Activated naive CD4-positive, alpha-beta T cell treated with anti-CD3 and anti-CD28 coated beads, Interleukin-2, amount 50 U/mL, for 72 hours (primary cell): ENCODE measurements at regions not wholly inside any gene's neighbourhood (a gene's known extent, or its start where the extent isn't known, plus 50 kb on each side); places are given as distances from the start of the nearest gene placed in this dataset.
"Not testable (repeated sequence)": the region's sequence is repeated elsewhere in the genome, so short reads cannot be mapped to it uniquely, and the experiment has no call there.

ENCODE experiments used
- ATAC-seq, 2 donors: fragments of 150-1000 bp; cut with Tn5 transposase; 2 replicates each; pipeline ENCODE4 v1.10.0; 2021; ENCODE audit warnings: mild to moderate bottlenecking in 2 of 2, moderate library complexity in 2 of 2
- DNase-seq, 2 donors: peaks; one replicate each; pipeline ENCODE4 v3.0.0; 2021 to 2022; ENCODE audit warnings: low spot score in 2 of 2
- H3K27ac Mint-ChIP-seq, 2 donors: one replicate each; pipeline ENCODE4 v1.8.0; 2022; ENCODE audit warnings: mild to moderate bottlenecking in 2 of 2, mixed read lengths in 2 of 2
- H3K36me3 Mint-ChIP-seq, 2 donors: one replicate each; pipeline ENCODE4 v1.8.0; 2022; ENCODE audit warnings: mixed read lengths in 2 of 2
- H3K9me3 Mint-ChIP-seq, 2 donors: one replicate each; pipeline ENCODE4 v1.8.0; 2022; ENCODE audit warnings: mixed read lengths in 2 of 2

DNA sequence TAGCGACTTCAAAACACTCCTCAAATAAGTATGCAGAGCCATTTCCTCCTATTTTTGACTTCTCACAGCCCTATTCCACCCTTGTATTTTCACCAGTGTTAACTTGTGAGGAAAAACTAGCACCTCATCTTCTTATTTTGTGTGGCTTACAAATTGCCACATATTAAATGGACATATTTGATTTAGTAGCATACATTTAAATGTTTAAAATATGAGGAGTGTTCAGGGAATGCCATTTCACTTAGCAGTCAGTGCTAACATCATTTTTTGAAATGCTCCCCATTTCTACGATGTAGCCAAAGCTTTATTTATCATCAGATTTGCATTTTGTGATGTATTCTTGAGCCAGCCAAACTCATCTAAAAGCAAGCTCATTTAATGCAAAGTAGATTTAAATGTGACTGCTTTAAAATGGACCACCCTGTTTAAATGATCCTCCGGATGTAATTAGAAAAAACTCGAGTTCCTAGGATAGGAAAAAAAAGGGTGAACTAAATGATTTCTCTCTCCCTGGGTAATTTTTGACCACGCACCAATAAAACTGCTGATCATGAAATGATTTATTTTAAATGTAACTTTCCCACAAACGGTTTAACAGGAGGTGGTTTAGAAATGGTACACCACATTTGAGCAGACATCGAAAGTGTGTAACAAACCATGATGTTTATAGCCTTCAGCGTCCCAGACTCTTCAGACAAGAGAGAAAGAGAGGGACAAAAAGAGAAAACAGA, 172.6 kb downstream of the CD83 start:
- peaks cover 0 to 6% of the 10 kb centered on the region in 2 donors for H3K36me3 Mint-ChIP-seq
- H3K27ac Mint-ChIP-seq = no peak overlapping the region
- ATAC-seq (no peak), DNase-seq (no peak)
- peaks cover 0 to 5% of the 10 kb centered on the region in 2 donors for H3K9me3 Mint-ChIP-seq

DNA sequence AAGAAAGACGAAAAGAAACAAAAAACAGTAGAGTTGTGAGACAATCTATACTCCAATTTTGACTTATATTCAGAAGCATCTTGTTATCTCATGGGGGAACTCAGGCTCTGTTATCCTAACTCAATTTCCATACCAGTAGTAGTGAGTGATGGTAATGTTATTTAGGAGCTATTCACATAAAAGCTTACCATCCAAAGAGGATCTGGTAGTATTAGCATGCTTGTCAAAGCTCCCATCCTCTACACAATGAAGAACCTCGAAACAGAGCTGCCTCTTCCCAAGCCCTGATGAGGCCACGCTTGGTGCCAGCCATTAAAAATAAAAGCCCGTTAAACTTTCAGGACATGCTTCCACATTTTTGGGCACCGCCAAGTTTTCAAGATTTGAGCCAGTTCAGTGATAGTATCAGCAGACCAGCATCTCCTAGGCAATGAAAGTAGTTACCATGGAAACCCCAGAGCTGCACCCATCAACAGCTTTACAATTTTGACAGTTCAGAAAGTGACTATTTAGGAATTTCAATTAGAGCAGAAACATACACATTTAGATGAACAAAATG, 173.3 kb downstream of the CD83 start:
- DNase-seq (no peak), ATAC-seq (no peak)
- no peak overlapping the region for H3K27ac Mint-ChIP-seq
- peaks cover 0 to 5% of the 10 kb centered on the region in 2 donors for H3K9me3 Mint-ChIP-seq
- H3K36me3 Mint-ChIP-seq = peaks cover 0 to 6% of the 10 kb centered on the region in 2 donors

DNA sequence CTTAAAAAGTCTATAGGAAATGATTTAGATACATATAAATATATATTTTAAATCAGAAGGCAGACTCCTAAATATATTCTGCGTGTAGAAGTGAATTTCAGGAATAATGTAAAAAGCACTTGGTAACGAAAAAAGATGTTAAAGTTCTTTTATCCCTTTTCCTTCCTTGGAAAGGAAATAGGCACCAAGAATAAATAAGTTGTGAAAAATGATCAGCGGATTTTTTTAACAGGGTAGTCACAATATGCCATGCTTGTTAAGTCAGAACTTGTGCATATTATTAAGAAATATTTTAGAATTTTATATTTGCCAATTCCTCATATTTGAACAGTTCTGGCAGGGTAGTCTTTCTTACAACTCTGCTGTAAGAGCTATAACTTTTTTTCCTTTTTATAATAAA, 173.8 kb downstream of the CD83 start:
- DNase-seq (no peak), ATAC-seq (no peak)
- peaks cover 0 to 6% of the 10 kb centered on the region in 2 donors for H3K36me3 Mint-ChIP-seq
- H3K27ac Mint-ChIP-seq = no peak overlapping the region
- peaks cover 0 to 5% of the 10 kb centered on the region in 2 donors for H3K9me3 Mint-ChIP-seq

DNA sequence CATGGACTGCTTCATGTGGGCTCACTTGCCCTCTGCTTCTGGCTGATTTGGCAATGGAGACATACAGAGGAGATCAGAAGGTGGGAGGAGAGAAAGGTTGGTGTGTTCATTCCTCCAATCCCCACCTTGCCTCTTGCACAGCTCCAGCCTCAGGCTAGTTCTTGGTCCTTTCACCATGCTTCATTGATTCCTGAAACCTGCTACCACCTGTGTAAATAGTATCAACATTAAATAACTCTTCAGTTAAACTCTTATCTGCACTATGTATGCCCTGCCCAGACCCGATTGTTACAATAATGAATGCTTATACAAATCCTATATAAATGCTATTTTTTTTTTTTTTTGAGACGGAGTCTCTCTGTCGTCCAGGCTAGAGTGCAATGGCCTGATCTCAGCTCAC, 174.5 kb downstream of the CD83 start:
- H3K9me3 Mint-ChIP-seq = peaks cover 0 to 5% of the 10 kb centered on the region in 2 donors
- H3K36me3 Mint-ChIP-seq = peaks cover 0 to 6% of the 10 kb centered on the region in 2 donors
- ATAC-seq = no peak
- H3K27ac Mint-ChIP-seq = no peak overlapping the region
- DNase-seq = no peak

DNA sequence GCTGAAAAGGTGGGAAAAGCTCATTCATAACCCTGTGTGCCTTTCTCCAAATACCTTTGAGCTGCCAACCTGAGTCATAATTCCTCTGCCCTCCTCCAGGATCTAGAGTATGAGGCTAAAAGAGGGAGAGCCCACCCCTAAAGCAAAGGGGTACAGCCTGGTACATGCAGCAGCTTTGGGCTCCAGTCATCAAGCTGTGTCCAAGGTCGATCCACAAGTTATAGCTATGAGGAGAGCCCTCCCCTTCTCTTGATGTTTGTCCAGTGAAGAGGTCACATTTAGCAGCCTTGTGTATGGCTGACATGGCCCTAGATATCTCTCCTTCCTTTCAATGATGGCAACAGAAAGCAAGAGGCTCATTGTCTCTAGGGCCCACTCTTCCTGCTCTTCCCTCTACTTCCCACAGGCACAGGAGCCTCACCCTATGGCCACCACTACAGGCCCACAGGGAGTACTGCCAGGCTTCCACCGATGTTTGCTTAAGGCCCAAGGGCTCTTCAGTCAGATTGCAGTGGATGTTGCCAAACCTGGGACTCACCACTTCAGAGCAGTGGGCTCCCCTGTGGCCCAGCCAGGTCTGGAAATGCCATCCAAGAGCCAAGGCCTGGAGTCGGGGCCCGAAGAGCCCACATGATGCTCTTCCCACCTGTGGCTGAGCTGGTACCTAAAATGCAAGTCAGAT, 176.8 kb downstream of the CD83 start:
- DNase-seq = no peak
- Mint-ChIP-seq H3K9me3 (no peaks in the 10 kb centered on the region), H3K36me3 (no peaks in the 10 kb centered on the region), H3K27ac (peak overlapping the region in 1 of 2 donors; percentile 33)
- no peak for ATAC-seq

DNA sequence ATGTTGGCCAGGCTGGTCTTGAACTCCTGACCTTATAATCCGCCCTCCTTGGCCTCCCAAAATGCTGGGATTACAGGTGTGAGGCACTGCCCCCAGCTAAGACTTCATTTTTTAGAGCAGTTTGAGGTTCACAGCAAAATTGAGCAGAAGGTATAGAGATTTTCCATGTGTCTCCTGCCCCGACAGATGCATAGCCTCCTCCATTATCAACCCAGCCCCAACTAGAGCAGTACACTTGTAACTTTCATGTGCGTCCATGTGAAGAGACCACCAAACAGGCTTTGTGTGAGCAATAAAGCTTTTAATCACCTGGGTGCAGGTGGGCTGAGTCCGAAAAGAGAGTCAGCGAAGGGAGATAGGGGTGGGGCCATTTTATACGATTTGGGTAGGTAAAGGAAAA, 179.1 kb downstream of the CD83 start:
- peak overlapping the region in 1 of 2 donors; percentile 83 for H3K27ac Mint-ChIP-seq
- ATAC-seq, DNase-seq, H3K36me3 Mint-ChIP-seq, H3K9me3 Mint-ChIP-seq: not testable (repeated sequence)

DNA sequence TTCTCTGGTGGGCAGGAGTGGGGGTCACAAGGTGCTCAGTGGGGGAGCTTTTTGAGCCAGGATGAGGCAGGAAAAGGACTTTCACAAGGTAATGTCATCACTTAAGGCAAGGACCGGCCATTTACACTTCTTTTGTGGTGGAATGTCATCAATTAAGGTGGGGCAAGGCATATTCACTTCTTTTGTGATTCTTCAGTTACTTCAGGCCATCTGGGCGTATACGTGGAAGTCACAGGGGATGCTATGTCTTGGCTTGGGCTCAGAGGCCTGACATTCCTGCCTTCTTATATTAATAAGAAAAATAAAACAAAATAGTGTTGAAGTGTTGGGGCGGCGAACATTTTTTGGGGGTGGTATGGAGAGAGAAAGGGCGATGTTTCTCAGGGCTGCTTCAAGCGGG, 179.5 kb downstream of the CD83 start:
- peak overlapping the region in 1 of 2 donors; percentile 83 for H3K27ac Mint-ChIP-seq
- not testable (repeated sequence) for H3K36me3 Mint-ChIP-seq, DNase-seq, H3K9me3 Mint-ChIP-seq, ATAC-seq

DNA sequence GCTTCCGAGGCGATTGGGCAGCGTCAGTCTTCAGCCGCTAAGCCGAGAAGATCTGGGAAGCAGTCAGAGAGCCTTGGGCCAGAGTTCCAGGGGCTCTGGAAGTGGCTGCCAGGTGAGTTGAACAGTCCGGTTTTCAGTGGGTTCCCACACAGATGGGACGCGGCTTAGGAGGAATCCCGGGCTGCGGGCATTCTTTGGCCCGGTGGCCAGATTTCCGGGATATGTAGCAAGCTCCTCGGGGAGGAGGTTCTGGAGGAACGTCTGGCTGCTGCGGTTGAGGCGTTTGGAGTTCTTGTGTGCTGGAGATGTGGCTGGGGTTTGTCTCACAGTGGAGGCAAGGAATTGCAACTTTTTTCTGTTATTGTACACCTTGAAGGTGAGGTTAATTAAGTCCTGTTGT, 182.6 kb downstream of the CD83 start:
- not testable (repeated sequence) for ATAC-seq, DNase-seq, H3K36me3 Mint-ChIP-seq, H3K27ac Mint-ChIP-seq, H3K9me3 Mint-ChIP-seq

DNA sequence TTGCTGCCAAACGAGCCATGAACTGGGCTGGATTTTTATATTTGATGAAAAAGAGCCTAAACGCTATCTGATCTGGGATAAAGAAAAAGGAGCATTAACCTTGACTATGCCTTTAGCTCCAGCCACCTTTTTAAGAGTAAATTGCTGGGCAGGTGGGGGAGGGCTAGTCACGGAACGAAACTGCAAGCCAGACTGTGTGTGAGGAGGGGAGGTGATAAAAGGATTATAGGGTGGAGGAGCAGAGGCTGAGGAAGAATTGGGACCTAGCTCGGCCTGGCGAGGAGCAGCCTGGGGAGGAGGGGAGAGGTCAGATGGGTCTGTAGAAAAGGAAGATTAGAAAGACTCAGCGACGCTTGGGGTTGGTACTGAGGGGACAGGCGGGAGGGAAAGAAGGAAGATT, 183.1 kb downstream of the CD83 start:
- not testable (repeated sequence) for H3K27ac Mint-ChIP-seq, H3K36me3 Mint-ChIP-seq, ATAC-seq, H3K9me3 Mint-ChIP-seq, DNase-seq

DNA sequence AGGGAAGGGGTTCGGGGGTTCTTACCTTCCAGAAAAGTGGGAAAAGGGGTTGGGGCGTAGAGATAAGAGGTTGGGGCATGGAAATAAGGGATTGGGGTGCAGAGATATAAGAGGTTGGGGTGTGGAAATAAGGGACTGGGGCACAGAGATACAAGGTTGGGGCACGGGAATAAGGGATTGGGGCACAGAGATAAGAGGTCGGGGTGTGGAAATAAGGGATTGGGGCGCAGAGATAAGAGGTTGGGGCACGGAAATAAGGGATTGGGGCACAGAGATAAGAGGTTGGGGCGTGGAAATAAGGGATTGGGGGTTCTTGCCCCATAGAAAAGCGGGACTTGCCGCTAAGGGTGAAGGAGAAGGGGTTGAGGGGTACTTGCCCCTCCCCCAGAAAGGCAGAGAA, 183.9 kb downstream of the CD83 start:
- DNase-seq, H3K9me3 Mint-ChIP-seq, ATAC-seq, H3K36me3 Mint-ChIP-seq, H3K27ac Mint-ChIP-seq: not testable (repeated sequence)

DNA sequence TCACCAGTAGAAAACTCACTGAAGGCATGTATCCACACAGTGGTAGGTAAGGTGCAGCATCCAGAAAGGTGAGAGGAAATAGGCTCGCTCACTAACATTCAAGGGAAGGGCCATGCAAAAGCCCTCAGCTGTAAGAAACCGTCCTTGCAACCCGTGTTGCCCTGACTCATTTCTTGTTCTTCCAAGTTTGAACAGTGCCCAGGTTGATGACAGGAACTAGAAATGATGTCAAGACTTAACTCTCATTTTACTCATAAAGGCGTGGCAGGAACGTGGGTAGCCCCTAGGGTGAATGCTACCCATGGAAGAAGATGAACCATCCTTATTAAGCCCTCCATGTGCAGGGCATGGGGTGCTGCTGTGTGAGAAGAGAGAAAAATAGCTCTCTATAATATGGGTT, 187.6 kb downstream of the CD83 start:
- DNase-seq (no peak), ATAC-seq (peak; percentile 76 to 85)
- no peaks in the 10 kb centered on the region for H3K36me3 Mint-ChIP-seq
- no peaks in the 10 kb centered on the region for H3K9me3 Mint-ChIP-seq
- no peak overlapping the region for H3K27ac Mint-ChIP-seq

DNA sequence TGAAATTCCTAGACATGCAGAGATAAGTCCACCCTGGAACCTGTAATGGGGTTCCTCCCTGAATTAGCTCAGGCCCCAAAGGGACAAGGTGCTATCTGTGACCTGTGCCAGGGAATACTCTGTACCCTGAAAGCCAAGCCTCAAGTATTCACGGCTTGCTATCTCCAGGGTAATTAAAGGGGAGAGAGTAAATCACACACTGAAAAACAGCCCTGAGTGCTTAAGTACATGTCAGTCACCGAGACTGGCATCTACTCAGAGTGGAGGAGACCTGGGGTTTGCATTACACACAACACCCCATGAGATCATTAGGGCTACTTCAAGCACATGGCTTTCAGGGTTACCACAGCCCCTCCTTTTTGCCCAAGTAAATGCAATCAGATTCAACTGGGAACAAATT, 188.1 kb downstream of the CD83 start:
- H3K9me3 Mint-ChIP-seq = no peaks in the 10 kb centered on the region
- DNase-seq = no peak
- no peak for ATAC-seq
- H3K27ac Mint-ChIP-seq = no peak overlapping the region
- no peaks in the 10 kb centered on the region for H3K36me3 Mint-ChIP-seq

DNA sequence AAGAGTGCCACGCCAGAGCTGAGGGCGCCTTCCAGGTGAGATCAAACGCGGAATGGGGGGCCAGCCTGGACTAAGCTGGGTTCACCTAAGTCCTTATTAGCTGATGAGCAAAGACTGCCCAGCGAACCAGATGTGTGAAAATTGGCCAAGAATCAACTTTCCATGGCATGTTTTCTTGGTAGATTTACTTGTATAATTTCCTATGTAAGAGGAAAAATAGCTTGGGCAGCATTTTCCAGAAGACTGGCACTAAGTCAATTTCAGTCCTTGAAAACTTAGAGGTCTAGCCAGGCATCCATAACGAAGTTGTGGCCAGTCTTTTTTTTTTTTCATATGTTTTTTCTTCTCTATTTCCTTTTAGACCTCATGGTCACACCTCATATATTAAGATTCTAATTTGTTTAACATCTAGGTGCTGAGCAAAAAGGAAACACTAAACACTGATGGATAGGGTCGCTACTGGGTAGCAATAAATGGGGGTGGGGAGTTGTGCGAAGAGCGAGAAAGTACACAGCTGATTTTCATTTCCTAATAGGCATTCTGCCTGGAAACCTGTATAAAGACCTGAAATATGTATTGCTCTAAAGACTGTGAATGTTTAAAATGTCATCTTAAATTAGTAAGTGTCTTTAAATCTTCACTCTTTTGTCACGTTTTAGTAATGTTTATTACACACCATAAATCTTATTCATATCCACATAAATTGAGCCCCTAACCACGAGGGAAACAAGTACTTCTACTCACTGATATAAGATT, 188.8 kb downstream of the CD83 start:
- no peak for DNase-seq
- no peak for ATAC-seq
- Mint-ChIP-seq H3K27ac (no peak overlapping the region), H3K9me3 (no peaks in the 10 kb centered on the region), H3K36me3 (no peaks in the 10 kb centered on the region)

DNA sequence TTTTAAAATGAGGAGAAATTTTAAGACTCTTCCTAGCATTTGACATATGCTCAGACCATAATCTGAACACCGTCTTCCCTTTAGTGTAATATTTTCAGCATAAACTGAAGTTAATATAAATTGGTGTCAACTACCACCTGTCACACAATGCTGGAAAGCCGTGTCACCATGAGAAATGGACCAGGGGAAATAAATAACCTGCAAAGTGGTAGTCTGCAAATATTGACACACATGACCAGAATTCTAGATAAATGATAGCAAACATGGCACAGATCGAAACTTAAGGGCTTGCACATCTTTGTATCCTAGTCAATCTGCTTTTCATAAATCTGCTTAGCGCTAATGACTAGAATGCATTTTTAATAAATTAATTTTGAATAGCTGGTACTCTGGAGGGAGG, 191.9 kb downstream of the CD83 start:
- Mint-ChIP-seq H3K27ac (no peak overlapping the region), H3K9me3 (peaks cover 0 to 5% of the 10 kb centered on the region in 2 donors), H3K36me3 (no peaks in the 10 kb centered on the region)
- ATAC-seq (no peak), DNase-seq (no peak)

DNA sequence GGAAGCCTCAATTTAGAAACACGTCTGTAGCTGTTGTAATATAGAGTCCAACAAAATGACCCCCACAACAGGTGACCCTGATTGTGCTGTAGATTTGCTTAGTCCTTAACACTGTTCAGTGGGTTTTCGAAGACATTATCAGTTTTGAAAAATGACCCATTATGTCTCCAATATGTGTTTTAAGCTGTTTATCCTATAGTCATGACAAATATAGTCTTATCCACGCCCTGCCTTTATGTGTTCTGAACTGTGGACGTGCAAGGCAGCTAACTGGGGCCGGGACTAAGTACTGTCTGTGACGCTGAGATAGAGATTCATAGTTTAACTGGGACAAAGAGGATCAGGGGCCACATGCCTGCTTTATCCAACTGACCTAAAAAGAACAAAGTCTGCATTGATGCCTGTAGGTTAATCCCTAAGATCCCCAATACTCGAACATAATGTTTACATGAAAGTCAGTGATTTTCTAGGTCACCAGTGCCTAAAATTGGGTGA, 192.4 kb downstream of the CD83 start:
- no peak for DNase-seq
- H3K36me3 Mint-ChIP-seq = no peaks in the 10 kb centered on the region
- H3K9me3 Mint-ChIP-seq = peaks cover 0 to 5% of the 10 kb centered on the region in 2 donors
- H3K27ac Mint-ChIP-seq = no peak overlapping the region
- no peak for ATAC-seq

DNA sequence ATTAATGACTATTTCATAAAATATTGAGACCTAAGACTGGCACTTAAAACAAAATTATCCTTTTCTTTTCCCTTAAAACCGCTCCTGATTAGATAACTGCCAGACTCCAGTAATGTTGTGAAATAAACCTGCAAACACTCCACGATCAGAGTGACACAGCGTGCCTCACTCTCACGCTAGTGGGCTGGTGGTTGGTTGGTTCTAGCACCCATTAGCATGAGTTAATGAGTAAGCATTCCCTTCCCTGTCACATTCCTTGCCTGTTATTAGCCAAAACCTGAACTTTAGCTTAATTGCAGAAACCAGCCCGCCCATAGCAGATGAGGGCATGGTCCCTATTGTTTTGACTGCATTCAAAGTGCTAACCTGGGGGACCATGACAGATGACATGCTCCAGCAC, 193.4 kb downstream of the CD83 start:
- no peak for DNase-seq
- Mint-ChIP-seq H3K9me3 (peaks cover 0 to 5% of the 10 kb centered on the region in 2 donors), H3K27ac (no peak overlapping the region), H3K36me3 (no peaks in the 10 kb centered on the region)
- ATAC-seq = no peak

DNA sequence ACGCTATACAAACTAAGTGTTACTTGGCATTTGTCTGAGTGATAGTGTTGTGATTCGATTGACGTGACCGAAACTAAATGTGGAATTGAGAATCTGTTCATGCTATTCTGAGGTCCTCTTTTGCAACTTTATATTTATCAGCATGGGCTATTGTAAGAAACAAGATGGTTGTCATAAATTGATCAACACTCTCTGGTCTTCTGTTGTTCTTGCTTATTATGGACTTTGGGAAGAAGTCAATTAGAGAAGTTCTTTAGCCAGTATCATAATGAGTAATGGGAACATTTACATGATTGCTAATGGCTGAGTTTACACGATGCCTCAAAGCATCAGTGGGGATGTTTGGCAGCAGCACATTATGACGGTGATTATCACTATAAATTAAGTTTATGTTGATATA, 195.0 kb downstream of the CD83 start:
- Mint-ChIP-seq H3K36me3 (no peaks in the 10 kb centered on the region), H3K27ac (no peak overlapping the region), H3K9me3 (peaks cover 0 to 5% of the 10 kb centered on the region in 2 donors)
- ATAC-seq (no peak), DNase-seq (no peak)
